ENCODE measurements at regions not wholly inside any gene's neighbourhood (a gene's known extent, or its start where the extent isn't known, plus 50 kb on each side); places are given as distances from the start of the nearest gene placed in this dataset.

GRCh38 chr6:50927800-50928199 lies 109.1 kb downstream of the TFAP2B start:
- TF ChIP-seq EZH2 (IDR thresholded peaks at IDR 0.05) (no peak), POLR2AphosphoS5 (IDR thresholded peaks at IDR 0.05; ENCODE audit: borderline replicate concordance, low read depth, low read length) (no peak), FOXP2 (optimal IDR thresholded peaks at IDR 0.05; ENCODE audit: control extremely low read depth, extremely low read length, insufficient read depth) (no peak)
